Common myeloid progenitor, CD34-positive (primary cell): ENCODE measurements at regions not wholly inside any gene's neighbourhood (a gene's known extent, or its start where the extent isn't known, plus 50 kb on each side); places are given as distances from the start of the nearest gene placed in this dataset.
"Not testable (repeated sequence)": the region's sequence is repeated elsewhere in the genome, so short reads cannot be mapped to it uniquely, and the experiment has no call there.

Source experiments
- CTCF ChIA-PET: fragments of 350-600 bp; sonication (Branson Sonifier 250); formaldehyde crosslinking; loops from one replicate; lab custom pipeline; 2021; ENCODE audit warnings: antibody characterized with exemption; lab: Charles Lee
- POLR2A ChIA-PET: fragments of 350-600 bp; sonication (Branson Sonifier 250); formaldehyde crosslinking; loops from one replicate; lab custom pipeline; 2021; ENCODE audit warnings: antibody characterized with exemption; lab: Charles Lee
- DNase-seq, 3 donors: peaks; one replicate each; pipeline versions ENCODE4 v3.0.0 to v3.0.0-alpha.2; 2013
- H3K27ac ChIP-seq, 2 experiments: 1 replicate in 1 of 2; 2 replicates in 1 of 2; pipeline ENCODE4 v1.7.0; 2013; ENCODE audit warnings: inconsistent platforms in 2 of 2, low read length in 2 of 2, mild to moderate bottlenecking in 2 of 2, low read depth in 1 of 2, moderate library complexity in 1 of 2; ENCODE audit not compliant: severe bottlenecking in 2 of 2, insufficient read depth in 1 of 2, poor library complexity in 1 of 2
- H3K27me3 ChIP-seq, 5 experiments: replicated peaks in 2 of 5; 1 replicate in 3 of 5; 2 replicates in 2 of 5; pipeline versions ENCODE4 v1.6.1 to v1.7.0; 2013; ENCODE audit warnings: low read length in 4 of 5, mild to moderate bottlenecking in 2 of 5, moderate library complexity in 2 of 5, inconsistent platforms in 1 of 5; ENCODE audit not compliant: insufficient read depth in 5 of 5, control insufficient read depth in 4 of 5
- H3K36me3 ChIP-seq, 4 experiments: 1 replicate in 2 of 4; 2 replicates in 2 of 4; pipeline versions ENCODE4 v1.6.1 to v1.7.0; 2013; ENCODE audit warnings: low read length in 3 of 4, control low read depth in 1 of 4, mild to moderate bottlenecking in 1 of 4; ENCODE audit not compliant: control insufficient read depth in 4 of 4, insufficient read depth in 4 of 4
- H3K4me1 ChIP-seq, 4 experiments: 1 replicate in 3 of 4; 2 replicates in 1 of 4; pipeline versions ENCODE4 v1.6.1 to v1.7.1; 2013; ENCODE audit warnings: low read length in 3 of 4, mild to moderate bottlenecking in 3 of 4, control low read depth in 1 of 4, inconsistent platforms in 1 of 4, moderate library complexity in 1 of 4; ENCODE audit not compliant: control insufficient read depth in 4 of 4, insufficient read depth in 4 of 4; ENCODE audit errors: control extremely low read depth in 1 of 4
- H3K4me3 ChIP-seq, 7 experiments: 1 replicate in 4 of 7; 2 replicates in 3 of 7; pipeline versions ENCODE4 v1.5.1 to v1.7.0; 2013; ENCODE audit warnings: mild to moderate bottlenecking in 7 of 7, low read length in 6 of 7, moderate library complexity in 6 of 7, inconsistent platforms in 2 of 7, low read depth in 2 of 7, control low read depth in 1 of 7; ENCODE audit not compliant: insufficient read depth in 4 of 7, control insufficient read depth in 1 of 7; ENCODE audit errors: extremely low read depth in 1 of 7
- H3K9me3 ChIP-seq, 5 experiments: 1 replicate in 4 of 5; 2 replicates in 1 of 5; pipeline versions ENCODE4 v1.6.1 to v1.7.1; 2013; ENCODE audit warnings: low read length in 4 of 5, mild to moderate bottlenecking in 2 of 5, inconsistent platforms in 1 of 5, low read depth in 1 of 5, moderate library complexity in 1 of 5; ENCODE audit not compliant: control insufficient read depth in 4 of 5, insufficient read depth in 2 of 5; ENCODE audit errors: control extremely low read depth in 1 of 5
- WGBS: methylation state at CpG from one replicate; pipeline ENCODE4 v1.1.5; 2013; ENCODE audit not compliant: insufficient coverage; 5-methylcytosine and 5-hydroxymethylcytosine counted together

DNA sequence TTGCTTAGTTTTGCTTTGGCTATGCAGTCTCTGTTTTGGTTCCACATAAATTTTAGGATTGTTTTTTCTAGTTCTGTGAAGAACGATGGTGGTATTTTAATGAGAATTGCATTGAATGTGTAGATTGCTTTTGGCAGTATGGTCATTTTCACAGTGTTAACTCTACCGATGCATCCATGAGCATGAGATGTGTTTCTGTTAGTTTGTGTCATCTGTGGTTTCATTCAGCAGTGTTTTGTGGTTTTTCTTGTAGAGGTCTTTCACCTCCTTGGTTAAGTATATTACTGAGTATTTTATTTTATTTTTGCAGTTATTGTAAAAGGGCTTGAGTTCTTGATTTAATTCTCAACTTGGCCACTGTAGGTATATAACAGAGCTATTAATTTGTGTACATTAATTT, 78.2 kb upstream of the ZNF92 start:
- ChIA-PET POLR2A (no interaction called here), CTCF (interaction anchor here (0.7 kb wide), 1 partner anchor 10 kb away, joined by 3 read pairs; no protein-coding TSS in a partner anchor)
- no peak for DNase-seq
- Histone ChIP-seq H3K27me3 (no peaks in the 10 kb centered on the region), H3K4me3 (no peak overlapping the region), H3K9me3 (no peaks in the 10 kb centered on the region), H3K27ac (no peak overlapping the region), H3K36me3 (no peaks in the 10 kb centered on the region), H3K4me1 (no peaks in the 10 kb centered on the region)
- WGBS: 100% methylated on average over 1 of the region's 2 CpGs

DNA sequence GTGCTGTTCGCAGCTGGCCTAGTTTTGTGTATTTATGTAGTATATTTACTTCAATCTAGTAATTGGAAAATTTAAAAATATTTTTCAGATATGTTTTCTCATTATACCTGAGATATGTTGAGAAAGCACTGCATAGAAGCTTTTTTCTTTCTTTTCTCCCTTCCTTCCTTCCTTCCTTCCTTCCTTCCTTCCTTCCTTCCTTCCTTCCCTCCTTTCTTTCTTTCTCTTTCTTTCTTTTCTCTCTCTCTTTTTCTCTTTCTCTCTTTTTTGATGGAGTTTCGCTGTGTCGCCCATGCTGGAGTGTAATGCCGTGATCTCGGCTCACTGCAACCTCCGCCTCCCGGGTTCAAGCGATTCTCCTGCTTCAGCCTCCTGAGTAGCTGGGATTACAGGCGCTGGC, 83.3 kb upstream of the ZNF92 start:
- POLR2A ChIA-PET, CTCF ChIA-PET: not testable (repeated sequence)

GRCh38 chr7:65287023-65287422, 86.6 kb upstream of the ZNF92 start:
- DNase-seq: no peak
- no peaks in the 10 kb centered on the region for H3K4me1 ChIP-seq
- CTCF ChIA-PET: no interaction called here
- H3K36me3 ChIP-seq: no peaks in the 10 kb centered on the region
- POLR2A ChIA-PET: no interaction called here
- no peaks in the 10 kb centered on the region for H3K9me3 ChIP-seq
- 100% methylated on average over 1 of the region's 4 CpGs for WGBS
- H3K27me3 ChIP-seq: no peaks in the 10 kb centered on the region
- no peak overlapping the region for H3K4me3 ChIP-seq
- H3K27ac ChIP-seq: no peak overlapping the region

More for the DNA sequence above, 83.3 kb upstream of the ZNF92 start:
- H3K36me3 ChIP-seq, H3K27ac ChIP-seq, DNase-seq, H3K4me3 ChIP-seq, H3K9me3 ChIP-seq, H3K27me3 ChIP-seq, H3K4me1 ChIP-seq: not testable (repeated sequence)
- WGBS: 98% methylated on average over 8 of the region's 9 CpGs

- CTCF ChIA-PET: interaction anchor here (1.4 kb wide), 1 partner anchor 13 kb away, joined by 4 read pairs; no protein-coding TSS in a partner anchor
- no peaks in the 10 kb centered on the region for H3K36me3 ChIP-seq
Observed at GRCh38 chr7:65285906-65286864, 87.5 kb upstream of the ZNF92 start.

DNA sequence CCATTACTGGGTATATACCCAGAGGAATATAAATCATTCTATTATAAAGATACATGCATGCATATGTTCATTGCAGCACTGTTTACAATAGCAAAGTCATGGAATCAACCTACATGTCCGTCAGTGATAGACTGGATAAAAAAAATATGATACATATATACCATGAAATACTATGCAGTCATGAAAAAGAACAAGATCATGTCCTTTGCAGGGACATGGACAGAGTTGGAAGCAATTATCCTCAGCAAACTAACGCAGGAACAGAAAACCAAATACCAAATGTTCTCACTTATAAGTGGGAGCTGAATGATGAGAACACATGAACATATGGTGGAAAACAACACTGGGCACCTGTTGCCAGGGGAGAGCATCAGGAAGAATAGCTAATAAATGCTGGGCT, 88.4 kb upstream of the ZNF92 start:
- H3K27ac ChIP-seq, DNase-seq, H3K9me3 ChIP-seq, H3K4me3 ChIP-seq, H3K36me3 ChIP-seq, H3K27me3 ChIP-seq, POLR2A ChIA-PET, H3K4me1 ChIP-seq: not testable (repeated sequence)
- CTCF ChIA-PET: interaction anchor here (1.4 kb wide), 1 partner anchor 14 kb away, joined by 4 read pairs; no protein-coding TSS in a partner anchor
- WGBS: no CpG with 5 or more reads among the region's 2 CpGs

More at GRCh38 chr7:65285906-65286864, 87.5 kb upstream of the ZNF92 start:
- H3K27ac ChIP-seq: no peak overlapping the region
- no peaks in the 10 kb centered on the region for H3K9me3 ChIP-seq
- no peak for DNase-seq
- POLR2A ChIA-PET: no interaction called here
- 83% methylated on average over 1 of the region's 3 CpGs for WGBS
- H3K4me1 ChIP-seq: no peaks in the 10 kb centered on the region
- no peak overlapping the region for H3K4me3 ChIP-seq
- no peaks in the 10 kb centered on the region for H3K27me3 ChIP-seq

- no peak overlapping the region for H3K4me3 ChIP-seq
- no peak for DNase-seq
- peaks cover 0 to 2% (median 0%) of the 10 kb centered on the region in 5 experiments for H3K9me3 ChIP-seq
- peaks cover 0 to 3% (median 0%) of the 10 kb centered on the region in 5 experiments for H3K27me3 ChIP-seq
- no peak overlapping the region for H3K27ac ChIP-seq
- POLR2A ChIA-PET: no interaction called here
- WGBS: no CpG with 5 or more reads among the region's 2 CpGs
- H3K4me1 ChIP-seq: no peaks in the 10 kb centered on the region
- CTCF ChIA-PET: interaction anchor here (1.2 to 1.4 kb wide), 2 partner anchors 16 to 28 kb away, joined by 3 read pairs; no protein-coding TSS in a partner anchor
- no peaks in the 10 kb centered on the region for H3K36me3 ChIP-seq
Observed at GRCh38 chr7:65279795-65280194, 93.9 kb upstream of the ZNF92 start.

- Histone ChIP-seq H3K4me1 (no peaks in the 10 kb centered on the region), H3K9me3 (peaks cover 0 to 10% (median 3%) of the 10 kb centered on the region in 5 experiments), H3K4me3 (no peak overlapping the region), H3K36me3 (no peaks in the 10 kb centered on the region), H3K27ac (no peak overlapping the region), H3K27me3 (peaks cover 0 to 6% (median 6%) of the 10 kb centered on the region in 5 experiments)
- no peak for DNase-seq
- POLR2A ChIA-PET: no interaction called here
- CTCF ChIA-PET: no interaction called here
Observed at GRCh38 chr7:65276822-65277221, 96.8 kb upstream of the ZNF92 start.
